ENCODE measurements at regions not wholly inside any gene's neighbourhood (a gene's known extent, or its start where the extent isn't known, plus 50 kb on each side); places are given as distances from the start of the nearest gene placed in this dataset.

- no peak overlapping the region for H2BK15ac ChIP-seq (ENCODE audit: low read depth, low read length)
- BruUV-seq (replicated peaks): no TSS peak
- no peak overlapping the region for H4K91ac ChIP-seq (ENCODE audit: insufficient read depth, low read depth, low read length)
- WGBS, 2 experiments (ENCODE audit: extremely low coverage in 2 of 2, insufficient read length in 1 of 2): 58% methylated on average over 2 of the region's 6 CpGs; no CpG with 5 or more reads in 1 of the 2 experiments
- no peaks in the 10 kb centered on the region for H3K27me3 ChIP-seq (ENCODE audit: control insufficient read depth, insufficient read depth, low read length)
- dilution Hi-C loops (cut with HindIII; ENCODE audit: low sequenced_read_pairs, unreplicated experiment): no loop called here
- H2AFZ ChIP-seq (replicated peaks; ENCODE audit: low read length, poor library complexity): no peak overlapping the region
- H3K9me3 ChIP-seq (ENCODE audit: control insufficient read depth, insufficient read depth, low read length): no peaks in the 10 kb centered on the region
- no peak overlapping the region for H3K23ac ChIP-seq (ENCODE audit: low read depth, low read length)
- no peak overlapping the region for H3K9ac ChIP-seq (ENCODE audit: low read depth, low read length)
- no peak overlapping the region for H2BK120ac ChIP-seq (ENCODE audit: low read depth, low read length)
- no peak overlapping the region for H3K4ac ChIP-seq (ENCODE audit: low read depth, low read length)
- no peak for TF ChIP-seq RFX5 (IDR thresholded peaks at IDR 0.05; ENCODE audit: low read depth, low read length)
- TF ChIP-seq RCOR1 (IDR thresholded peaks at IDR 0.05; ENCODE audit: insufficient replicate concordance, low read length): no peak
- TF ChIP-seq CEBPB (IDR thresholded peaks at IDR 0.05; ENCODE audit: low read depth, low read length): peak; percentile 22; the same call in 1 of the 2 replicates
- TF ChIP-seq BHLHE40 (IDR thresholded peaks at IDR 0.05; ENCODE audit: low read depth, low read length): no peak
- TF ChIP-seq MXI1 (IDR thresholded peaks at IDR 0.05; ENCODE audit: borderline replicate concordance, low read depth, low read length): no peak
- TF ChIP-seq POLR2A (IDR thresholded peaks at IDR 0.05; ENCODE audit: low read depth, low read length): no peak
- peak; percentile 82 for TF ChIP-seq MAFK (IDR thresholded peaks at IDR 0.05; ENCODE audit: low read depth, low read length)
- no peak for TF ChIP-seq ELK1 (IDR thresholded peaks at IDR 0.05; ENCODE audit: borderline replicate concordance, low read depth, low read length)
- TF ChIP-seq CTCF (conservative IDR thresholded peaks at IDR 0.05; ENCODE audit: low read depth, low read length): no peak
- no peak for TF ChIP-seq FOS (IDR thresholded peaks at IDR 0.05; ENCODE audit: low read depth, low read length)
- TF ChIP-seq CHD1 (IDR thresholded peaks at IDR 0.05; ENCODE audit: low read depth, low read length): no peak
- TF ChIP-seq NFE2L2 (IDR thresholded peaks at IDR 0.05; ENCODE audit: low read depth, low read length): no peak
- TF ChIP-seq USF2 (IDR thresholded peaks at IDR 0.05; ENCODE audit: low read depth, low read length): no peak
- H3K4me3 ChIP-seq (ENCODE audit: insufficient read depth, low read depth, low read length): no peak overlapping the region
- DNase-seq (peak; percentile 80), ATAC-seq (ENCODE audit: low read depth) (peak; percentile 85)
- H2AK9ac ChIP-seq (replicated peaks; ENCODE audit: low read depth, low read length, poor library complexity): no peak overlapping the region
- no peak overlapping the region for H3K27ac ChIP-seq (ENCODE audit: insufficient read depth, low read length)
- H3K14ac ChIP-seq (replicated peaks; ENCODE audit: low read depth, low read length): no peak overlapping the region
- H2BK20ac ChIP-seq (ENCODE audit: low read depth, low read length): no peak overlapping the region
- no peaks in the 10 kb centered on the region for H4K20me1 ChIP-seq (ENCODE audit: insufficient read depth, low read length)
- no peak overlapping the region for H2AK5ac ChIP-seq (ENCODE audit: low read depth, low read length)
- no peak overlapping the region for H4K8ac ChIP-seq (ENCODE audit: low read depth in 2 of 2, low read length in 2 of 2)
- H3K9me1 ChIP-seq (ENCODE audit: insufficient read depth, low read length): no peaks in the 10 kb centered on the region
- H4K5ac ChIP-seq (ENCODE audit: low read depth, low read length): no peak overlapping the region
- ChIA-PET POLR2A (ENCODE audit: unreplicated experiment) (no interaction called here), CTCF (no interaction called here)
- in situ Hi-C loops (cut with MboI; ENCODE audit: low sequenced_read_pairs): no loop called here
- no peak overlapping the region for H3K4me2 ChIP-seq (ENCODE audit: low read depth, low read length)
- intact Hi-C loops (cut with micrococcal nuclease): no loop called here
- no peak overlapping the region for H3K56ac ChIP-seq (ENCODE audit: extremely low read depth, insufficient read depth, low read length)
- H3K4me1 ChIP-seq (ENCODE audit: control insufficient read depth, insufficient read depth, low read length): no peaks in the 10 kb centered on the region
- no peaks in the 10 kb centered on the region for H3K36me3 ChIP-seq (ENCODE audit: control insufficient read depth, insufficient read depth, low read length)
- H3K18ac ChIP-seq (ENCODE audit: low read depth, low read length): no peak overlapping the region
- no peaks in the 10 kb centered on the region for H3K79me1 ChIP-seq (ENCODE audit: low read depth in 1 of 2, low read length in 2 of 2)
- no peak overlapping the region for H2BK5ac ChIP-seq (ENCODE audit: low read depth, low read length, poor library complexity, severe bottlenecking)
These were observed 444.4 kb downstream of the HDGFL1 start for GRCh38 chr6:23013776-23014175.
